Right renal pelvis (tissue), 4 donors: ENCODE measurements at regions not wholly inside any gene's neighbourhood (a gene's known extent, or its start where the extent isn't known, plus 50 kb on each side); places are given as distances from the start of the nearest gene placed in this dataset.
"Not testable (repeated sequence)": the region's sequence is repeated elsewhere in the genome, so short reads cannot be mapped to it uniquely, and the experiment has no call there.

Experiments used
- DNase-seq, 4 donors: peaks; one replicate each; pipeline ENCODE4 v3.0.0-alpha.2; 2013; ENCODE audit warnings: low read depth in 4 of 4, low spot score in 3 of 4, missing footprints in 1 of 4

DNA sequence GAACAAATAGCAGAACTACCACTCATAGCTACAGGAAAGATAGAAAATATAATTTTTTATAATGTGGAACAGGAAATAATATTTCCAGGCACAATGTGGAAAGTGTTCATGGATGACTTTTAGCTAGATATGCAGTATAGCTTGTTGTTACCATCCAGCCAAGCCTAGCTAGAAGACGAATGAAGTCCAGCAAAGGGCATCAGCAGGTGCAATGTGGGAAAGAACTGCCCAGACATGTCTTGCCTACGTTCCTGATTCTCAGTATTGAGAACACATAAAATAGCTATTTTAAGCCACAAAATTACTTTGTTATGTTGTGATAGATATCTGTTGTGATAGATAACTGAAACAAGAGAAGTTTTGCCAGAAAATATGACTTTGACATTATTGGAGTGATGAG, 1690.0 kb upstream of the LRRTM3 start:
- DNase-seq: no peak

DNA sequence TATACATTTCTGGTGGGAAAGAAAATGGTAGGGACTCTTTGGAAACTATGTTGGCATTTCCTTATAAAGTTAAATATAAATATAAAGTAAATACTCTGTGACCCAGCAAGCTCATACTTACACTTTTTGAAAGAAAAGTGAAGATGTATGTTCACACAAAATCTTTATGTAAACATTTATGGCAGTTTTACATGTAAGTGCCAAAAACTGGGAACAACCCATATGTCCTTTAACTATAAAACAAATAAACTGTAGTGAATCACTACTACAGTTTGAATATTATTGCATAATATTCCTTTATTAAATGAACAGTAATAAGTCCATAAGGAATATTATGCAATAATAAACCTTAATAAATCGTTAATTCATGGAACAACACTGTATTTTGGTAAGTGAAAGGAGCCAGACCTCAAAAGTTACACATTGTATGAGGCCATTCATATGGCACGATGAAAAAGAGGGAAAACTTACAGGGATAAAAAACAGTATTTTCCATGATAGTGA, 1660.3 kb upstream of the LRRTM3 start:
- DNase-seq: no peak

DNA sequence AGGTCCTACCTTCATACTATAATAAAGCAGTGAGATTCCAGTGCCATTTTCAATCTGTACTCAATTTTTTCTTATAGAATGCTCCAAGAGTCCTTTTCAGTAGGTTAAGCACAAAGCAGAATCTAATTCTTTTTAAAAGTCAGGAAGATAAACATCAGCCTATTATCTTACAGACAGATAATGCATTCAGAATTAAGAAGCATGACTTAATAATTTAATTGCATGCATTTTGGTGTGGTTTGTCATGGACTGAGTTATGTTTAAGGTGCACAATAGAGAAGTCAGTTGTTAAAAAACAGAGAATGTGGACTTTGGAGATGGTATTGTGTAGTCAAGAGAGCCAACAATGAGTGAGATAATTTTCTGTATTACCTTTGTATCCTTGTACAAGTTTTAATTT, 1656.3 kb upstream of the LRRTM3 start:
- DNase-seq: not testable (repeated sequence)

DNA sequence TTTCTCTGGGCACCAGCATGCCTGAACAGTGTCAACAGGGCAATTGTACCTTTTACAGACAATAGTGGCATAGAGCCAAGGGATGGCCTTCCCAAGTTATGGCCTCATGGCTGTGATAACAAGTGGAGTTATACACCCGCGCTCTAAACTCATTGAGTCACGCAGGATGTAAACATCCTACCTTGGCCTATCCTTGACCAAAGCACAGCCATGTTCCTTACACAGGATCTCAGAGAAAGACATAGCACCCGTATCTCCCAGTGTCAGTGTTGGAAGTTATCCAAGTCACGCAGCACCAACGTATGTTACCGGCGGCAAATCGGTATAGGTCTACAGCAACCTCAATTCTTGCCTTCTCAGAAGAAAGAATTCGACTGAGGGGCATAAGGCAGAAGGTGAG, 1654.9 kb upstream of the LRRTM3 start:
- no peak for DNase-seq

DNA sequence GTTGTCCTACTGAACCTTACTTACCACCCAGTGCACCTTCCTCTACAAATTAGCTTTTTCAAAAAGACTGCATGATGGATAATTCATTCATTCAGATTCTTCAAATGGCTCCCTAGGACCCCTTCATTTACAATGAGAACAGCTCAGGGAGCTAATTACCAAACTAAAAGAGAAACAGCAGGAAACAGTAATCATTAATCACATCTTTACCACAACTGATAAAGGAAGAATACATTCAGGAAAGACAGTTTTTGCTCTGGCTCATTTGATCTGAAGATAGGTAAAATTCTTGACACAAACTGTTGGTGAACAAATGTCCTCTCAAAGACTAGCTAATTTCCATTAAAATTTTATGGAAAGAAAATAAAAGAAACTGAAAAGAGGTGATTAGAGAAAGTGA, 1652.7 kb upstream of the LRRTM3 start:
- DNase-seq: no peak

DNA sequence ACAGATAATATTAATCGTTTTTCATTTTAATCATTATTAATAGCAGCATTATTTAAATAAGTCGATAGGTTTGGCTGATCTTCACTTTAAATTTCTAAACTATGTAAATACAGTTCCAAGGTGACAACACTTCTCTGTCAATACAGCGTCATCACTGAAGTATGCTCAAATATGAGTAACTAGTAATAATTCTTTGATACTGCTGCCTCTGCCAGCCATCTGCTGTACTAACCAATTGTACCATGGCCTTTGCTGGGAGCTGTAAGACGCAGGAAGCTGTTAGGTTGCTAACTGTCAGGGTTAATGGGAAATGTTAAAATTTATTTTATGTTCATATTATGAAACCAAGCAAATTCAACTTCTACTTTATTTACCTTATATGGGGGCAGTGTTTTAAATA, 1650.5 kb upstream of the LRRTM3 start:
- no peak for DNase-seq

DNA sequence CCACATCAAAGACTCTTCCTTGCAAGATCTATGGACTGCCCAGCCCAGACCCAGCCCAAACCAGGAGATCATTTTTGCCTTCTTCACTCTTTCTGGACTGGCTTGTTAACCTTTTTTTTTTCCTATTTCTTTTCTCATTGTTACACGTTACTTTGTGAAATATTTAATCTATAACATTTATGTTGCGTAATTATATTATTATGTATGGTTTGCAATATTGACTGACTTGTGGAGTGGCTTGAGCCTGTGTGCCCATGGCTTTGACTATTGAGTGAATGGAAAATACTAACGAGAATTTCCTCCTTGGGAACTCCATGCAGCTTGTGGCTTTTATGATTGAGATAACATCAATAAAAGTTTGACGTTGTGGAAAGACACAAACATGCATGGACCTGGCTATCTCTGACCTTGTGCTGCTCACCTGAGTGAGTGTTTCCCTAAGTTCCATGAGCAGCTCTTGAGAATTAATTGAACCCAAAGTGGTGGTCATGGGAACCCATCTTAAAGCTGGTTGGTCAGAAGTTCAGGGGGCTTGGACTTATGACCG, 1641.3 kb upstream of the LRRTM3 start:
- DNase-seq: no peak

DNA sequence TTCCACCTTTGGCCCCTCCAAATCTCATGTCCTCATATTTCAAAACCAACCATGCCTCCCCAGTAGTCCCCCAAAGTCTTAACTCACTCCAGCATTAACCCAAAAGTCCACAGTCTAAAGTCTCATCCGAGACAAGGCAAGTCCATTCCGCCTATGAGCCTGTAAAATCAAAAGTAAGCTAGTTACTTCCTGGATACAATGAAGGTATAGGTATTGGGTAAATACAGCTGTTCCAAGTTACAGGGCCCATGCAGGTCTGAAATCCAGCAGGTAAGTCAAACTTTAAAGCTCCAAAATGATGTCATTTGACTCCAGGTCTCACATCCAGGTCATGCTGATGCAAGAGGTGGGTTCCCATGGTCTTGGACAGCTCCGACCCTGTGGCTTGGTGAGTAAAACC, 1640.1 kb upstream of the LRRTM3 start:
- DNase-seq: not testable (repeated sequence)

DNA sequence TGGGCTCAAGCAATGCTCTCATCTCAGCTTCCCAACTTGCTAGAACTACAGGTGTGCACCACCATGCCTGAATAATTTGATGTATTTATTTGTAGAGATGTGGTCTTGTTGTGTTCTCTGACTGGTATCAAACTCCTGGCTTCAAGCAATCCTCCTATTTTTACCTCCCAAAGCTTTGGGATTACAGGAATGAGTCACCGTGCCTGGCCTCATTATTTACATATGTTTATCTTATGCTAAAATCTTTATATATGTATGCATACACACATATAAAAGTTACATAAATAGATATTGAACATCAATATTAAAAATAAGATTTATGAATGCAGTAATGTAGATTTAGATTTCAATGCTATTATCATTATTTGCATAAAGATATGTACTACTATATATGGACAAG, 1634.5 kb upstream of the LRRTM3 start:
- DNase-seq: no peak

DNA sequence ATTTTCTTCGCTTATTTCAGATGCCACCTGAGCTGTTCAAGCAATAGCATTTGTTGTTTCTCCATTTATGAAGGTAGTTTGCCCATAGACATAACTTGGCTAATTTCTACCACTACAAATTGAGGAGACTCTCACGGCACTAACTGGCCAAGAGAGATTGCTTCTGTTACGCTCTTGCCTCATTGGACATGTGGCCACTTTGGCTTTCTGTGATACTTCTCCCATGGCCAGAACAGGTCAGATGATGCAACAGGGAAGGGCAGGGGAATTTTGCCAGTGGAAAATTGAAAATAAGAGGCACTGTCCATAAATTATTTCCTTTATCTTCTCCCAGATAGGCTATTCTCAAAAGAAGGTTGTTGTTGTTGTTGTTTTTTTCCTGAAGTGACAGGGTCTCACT, 1633.3 kb upstream of the LRRTM3 start:
- no peak for DNase-seq

DNA sequence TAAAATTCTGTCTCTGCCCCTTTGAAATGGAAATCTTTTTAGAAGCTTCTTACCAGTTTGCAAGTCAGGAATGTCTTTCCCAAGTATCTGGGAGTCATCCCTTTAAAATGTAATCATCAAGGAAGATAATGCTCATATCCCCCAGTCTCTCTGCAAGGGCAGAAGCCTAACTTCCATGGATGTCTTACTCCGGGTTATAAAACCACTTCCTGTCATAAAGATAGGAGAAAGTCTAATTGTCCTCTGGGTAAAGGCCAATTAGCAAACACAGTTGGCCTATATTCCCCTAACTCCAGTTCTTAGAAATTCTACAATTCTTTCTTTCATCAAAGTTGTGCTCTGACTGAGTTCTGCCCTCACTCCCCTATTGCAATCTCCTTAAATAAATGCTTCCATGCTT, 1631.5 kb upstream of the LRRTM3 start:
- DNase-seq: no peak

DNA sequence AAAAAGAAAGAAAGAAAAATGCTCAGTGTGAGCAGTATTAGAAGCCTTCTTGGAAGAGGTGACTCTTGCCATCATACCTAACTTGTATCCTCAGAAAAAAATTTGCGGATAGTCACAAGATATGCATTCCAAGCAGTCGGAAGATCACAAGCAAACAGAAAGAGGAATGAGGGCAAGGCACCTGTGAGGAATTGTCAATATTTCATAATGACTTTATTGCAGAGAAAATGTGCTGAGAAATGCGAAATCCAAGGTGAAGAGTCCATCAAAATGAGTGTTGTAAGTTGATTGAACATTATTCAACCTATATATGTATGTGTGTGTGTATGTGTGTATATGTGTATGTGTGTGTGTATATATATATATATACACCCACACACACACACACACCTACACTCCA, 1624.7 kb upstream of the LRRTM3 start:
- no peak for DNase-seq

DNA sequence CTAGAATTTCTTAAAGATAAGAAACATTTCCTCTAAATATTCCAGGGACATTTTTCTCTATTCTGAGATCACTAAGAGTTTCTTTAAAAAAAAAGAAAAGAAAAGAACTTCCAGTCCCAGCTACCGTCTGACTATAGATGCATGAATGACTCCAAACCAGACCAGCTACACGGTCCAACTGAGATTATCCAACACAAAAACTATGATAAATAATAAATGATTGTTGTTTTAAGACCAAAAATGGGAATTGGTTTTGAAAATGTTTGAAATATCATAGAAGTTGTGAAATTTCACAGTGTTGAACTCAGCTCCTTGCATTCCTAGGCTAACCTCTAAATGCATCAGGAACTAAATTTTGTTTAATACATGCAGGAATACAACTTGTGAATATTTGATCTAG, 1619.6 kb upstream of the LRRTM3 start:
- no peak for DNase-seq

DNA sequence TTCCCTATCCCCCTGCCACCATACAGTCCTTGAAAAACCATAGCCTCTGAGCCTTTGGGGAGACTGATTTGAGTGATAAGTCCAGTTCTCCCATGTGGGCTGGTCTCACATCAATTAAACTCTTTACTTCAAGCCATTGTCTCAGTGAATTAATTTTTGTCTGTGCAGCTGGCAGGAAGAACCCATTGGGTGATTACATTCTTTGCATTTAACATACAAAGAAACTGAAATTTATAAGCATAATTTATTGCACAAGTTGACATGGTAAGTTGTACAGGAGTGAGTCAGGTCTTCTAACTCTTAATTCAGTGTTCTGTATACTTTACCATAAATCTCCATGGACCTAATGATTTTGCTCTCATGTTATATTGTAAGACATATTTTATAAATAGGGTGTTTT, 1613.0 kb upstream of the LRRTM3 start:
- no peak for DNase-seq

DNA sequence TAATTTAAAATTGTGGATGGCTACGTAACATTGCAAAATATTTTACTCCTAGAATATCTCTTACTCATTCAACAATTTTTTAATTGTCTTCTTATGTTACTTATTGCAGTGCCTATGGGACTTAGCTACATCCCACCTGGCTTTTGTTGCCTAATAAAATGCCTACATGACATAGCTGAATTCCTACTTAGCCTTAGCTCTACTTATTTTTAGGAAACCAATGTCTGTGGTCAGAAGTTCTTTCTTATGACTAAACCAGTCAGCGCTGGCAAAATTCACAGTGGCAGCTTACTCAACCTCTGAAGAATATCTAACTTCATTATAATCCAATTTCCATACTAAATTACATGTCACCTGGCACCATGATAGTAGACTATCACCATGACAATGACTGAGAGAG, 1612.4 kb upstream of the LRRTM3 start:
- no peak for DNase-seq

DNA sequence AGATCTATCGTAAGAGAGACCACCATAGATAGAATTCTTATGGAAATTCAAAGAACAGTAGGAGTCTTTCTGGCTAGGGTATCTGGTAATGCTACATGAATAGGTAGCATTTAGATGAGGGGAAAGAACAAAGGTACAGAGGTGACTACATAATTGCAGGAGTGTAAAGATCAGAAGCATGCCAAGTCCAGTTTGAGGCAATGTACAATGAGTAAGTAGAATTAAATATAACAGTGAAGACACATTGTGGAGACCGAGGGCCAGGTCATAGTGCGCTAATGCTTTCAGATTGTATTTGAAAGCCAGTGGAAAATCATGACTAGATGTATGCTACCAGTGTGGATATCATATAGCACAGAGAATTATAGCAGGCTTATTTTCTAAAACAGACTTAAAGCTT, 1611.6 kb upstream of the LRRTM3 start:
- DNase-seq: no peak

DNA sequence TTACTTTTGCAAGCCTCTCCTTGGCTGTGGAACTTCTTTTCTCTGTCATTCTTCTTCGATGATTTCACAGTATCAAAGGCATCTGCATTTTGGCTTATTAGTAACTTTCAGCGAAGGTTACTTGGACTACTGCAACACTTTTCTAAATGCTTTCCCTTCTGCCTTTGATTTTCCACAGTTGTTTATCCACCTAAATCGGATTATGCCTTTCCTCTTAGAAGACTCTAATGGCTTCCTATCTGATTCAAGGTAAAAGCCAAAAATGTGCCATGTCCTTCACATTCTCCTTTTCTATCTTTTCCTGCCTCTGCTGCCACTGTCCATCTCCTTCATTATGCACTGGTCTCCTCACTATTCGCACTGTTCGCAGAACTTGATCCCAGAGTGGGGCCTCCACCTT, 1606.3 kb upstream of the LRRTM3 start:
- no peak for DNase-seq

DNA sequence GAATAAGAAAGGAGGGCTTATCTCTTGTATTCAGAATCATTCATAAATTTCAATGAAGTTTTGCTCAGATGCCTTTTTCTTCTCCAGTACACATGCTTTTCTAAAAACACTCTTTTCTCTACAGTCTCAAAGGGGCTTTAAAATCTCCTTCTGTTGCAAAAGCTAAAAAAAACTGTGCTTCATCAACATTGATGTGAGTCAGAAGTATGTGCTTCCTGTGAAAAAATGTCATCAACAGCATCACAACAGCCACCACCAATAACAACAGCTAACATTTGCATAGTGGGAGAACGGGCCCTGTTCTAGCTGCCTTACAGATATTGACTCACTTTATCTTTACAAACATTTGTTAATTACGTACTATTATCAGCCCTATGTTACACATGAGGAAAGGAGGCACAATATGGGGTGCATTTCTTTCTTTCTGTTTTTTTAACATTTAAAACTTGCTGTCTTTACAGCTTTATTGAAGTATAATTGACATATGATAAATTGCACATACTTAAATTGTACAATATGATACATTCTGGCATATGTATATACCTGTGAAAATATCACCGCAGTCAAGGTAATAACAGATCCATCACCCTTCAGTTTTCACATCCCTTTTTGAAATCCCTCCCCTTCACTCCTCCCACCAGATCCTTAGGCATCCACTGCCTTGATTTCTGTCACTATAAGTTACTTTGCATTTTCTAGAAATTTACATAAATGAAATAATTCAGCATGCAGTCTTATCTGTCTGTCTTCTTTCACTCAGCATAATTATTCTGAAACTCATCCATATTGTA, 1605.4 kb upstream of the LRRTM3 start:
- DNase-seq: no peak

DNA sequence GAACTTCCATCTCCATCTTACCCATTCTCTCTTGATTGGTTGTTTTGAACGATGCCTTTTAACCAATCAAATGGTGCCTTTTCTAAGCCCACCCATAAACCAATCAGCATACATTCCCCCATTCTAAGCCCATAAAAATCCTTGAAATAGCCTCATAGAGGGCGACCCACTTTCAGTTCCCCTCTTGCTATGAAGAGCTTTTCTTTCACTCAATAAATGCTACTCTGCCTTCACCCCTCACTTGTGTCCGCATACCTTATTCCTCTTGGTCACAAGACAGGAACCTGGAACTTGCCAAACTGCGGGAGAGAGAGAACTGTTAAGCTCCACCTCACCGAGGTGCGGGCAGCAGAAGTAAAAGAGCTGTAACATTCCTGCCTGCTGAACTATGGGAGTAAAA, 1602.0 kb upstream of the LRRTM3 start:
- no peak for DNase-seq

DNA sequence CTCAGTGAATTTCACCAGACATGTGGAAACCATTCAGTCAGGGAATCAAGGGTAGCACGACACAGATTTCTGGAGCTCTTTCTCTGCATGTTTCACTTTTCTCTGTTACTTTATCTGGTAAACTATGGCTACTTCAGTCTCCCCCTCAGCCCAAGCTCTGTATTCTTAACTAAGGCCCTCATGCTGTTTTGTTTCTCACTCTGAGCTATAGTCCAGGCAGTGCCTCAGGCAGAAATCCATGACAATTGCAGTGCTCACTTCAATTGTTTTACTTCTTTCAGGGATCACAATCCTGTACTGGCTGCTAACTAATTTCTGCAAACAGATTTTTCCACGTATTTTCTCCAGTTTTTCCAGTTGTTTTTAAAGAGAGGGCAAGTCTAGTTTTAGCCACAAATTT, 1599.9 kb upstream of the LRRTM3 start:
- DNase-seq: no peak

DNA sequence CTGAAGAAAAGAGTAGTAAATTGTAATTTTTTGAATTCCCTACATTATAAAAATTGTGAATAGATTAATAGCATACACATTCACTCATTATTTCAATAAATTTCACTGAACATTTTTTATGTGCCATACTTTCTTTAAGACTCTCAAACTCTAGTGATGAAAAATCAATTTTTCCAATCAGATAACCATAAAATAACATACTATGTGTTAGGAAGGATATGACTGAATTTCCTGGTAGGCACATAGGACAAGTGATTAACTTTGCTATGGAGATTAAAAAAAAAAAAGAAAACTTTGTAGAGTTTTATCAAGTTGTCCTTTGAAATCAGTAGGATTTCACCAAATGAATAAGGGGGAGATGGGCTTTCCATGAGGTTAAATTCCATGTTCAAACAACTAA, 1597.3 kb upstream of the LRRTM3 start:
- DNase-seq: no peak

DNA sequence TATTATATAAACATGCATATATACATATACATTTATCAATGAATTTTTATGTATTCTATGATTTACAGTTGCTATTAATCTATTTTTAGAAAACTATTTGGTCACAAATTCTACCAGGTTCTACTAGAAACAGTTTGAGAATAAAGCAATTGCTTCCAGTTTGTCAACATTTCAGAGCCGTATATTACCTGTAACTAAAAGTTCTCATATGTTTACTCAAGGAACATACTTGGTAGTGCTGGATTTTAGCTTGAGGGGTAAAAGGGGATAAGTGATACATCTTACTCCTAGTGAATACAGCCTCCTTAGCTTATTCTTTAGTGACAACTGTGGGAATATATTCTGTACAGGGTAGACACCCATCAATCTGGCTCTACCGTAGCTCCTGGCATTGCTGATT, 1590.5 kb upstream of the LRRTM3 start:
- no peak for DNase-seq

DNA sequence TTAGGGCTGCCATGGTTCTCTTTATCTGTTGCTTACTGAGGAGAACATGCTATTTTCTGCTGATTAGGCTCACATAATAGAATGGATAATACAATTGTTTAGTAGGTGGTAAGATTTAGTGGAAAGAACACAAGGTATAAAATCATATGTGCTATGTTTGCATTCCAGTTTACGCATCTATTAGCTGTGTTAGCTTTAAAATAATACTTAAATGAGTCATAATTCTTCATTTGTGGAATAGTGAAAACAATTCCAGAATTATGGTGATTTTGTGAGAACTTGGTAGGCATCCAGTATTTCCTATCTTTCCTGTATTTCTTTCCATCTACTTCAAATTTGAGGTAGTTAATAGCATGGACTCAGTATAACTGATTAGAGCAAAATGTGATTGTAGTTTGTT, 1585.5 kb upstream of the LRRTM3 start:
- DNase-seq: no peak
